GM06990 (cell line): ENCODE measurements at regions not wholly inside any gene's neighbourhood (a gene's known extent, or its start where the extent isn't known, plus 50 kb on each side); places are given as distances from the start of the nearest gene placed in this dataset.
"Not testable (repeated sequence)": the region's sequence is repeated elsewhere in the genome, so short reads cannot be mapped to it uniquely, and the experiment has no call there.

Experiments used
- DNase-seq: peaks from one replicate; pipeline ENCODE4 v3.0.0-alpha.2; 2011; ENCODE audit not compliant: insufficient read length; ENCODE audit errors: extremely low read depth
- H3K27me3 ChIP-seq: replicated peaks from 2 replicates; pipeline ENCODE4 v1.6.0; 2011; ENCODE audit warnings: low read length; ENCODE audit not compliant: control insufficient read depth, insufficient read depth
- H3K36me3 ChIP-seq: 2 replicates; pipeline ENCODE4 v1.5.1; 2011; ENCODE audit warnings: low read length; ENCODE audit not compliant: control insufficient read depth, insufficient read depth
- H3K4me3 ChIP-seq: replicated peaks from 2 replicates; pipeline ENCODE4 v1.5.1; 2011; ENCODE audit warnings: low read depth, mild to moderate bottlenecking, control low read depth, low read length
- TF ChIP-seq, protein P1 (sequence below): IDR thresholded peaks from 2 replicates; pipeline ENCODE4 v1.5.1; 2011; ENCODE audit warnings: low read length, control low read depth, mild to moderate bottlenecking, inconsistent platforms; ENCODE audit not compliant: insufficient read depth, poor library complexity, severe bottlenecking

DNA sequence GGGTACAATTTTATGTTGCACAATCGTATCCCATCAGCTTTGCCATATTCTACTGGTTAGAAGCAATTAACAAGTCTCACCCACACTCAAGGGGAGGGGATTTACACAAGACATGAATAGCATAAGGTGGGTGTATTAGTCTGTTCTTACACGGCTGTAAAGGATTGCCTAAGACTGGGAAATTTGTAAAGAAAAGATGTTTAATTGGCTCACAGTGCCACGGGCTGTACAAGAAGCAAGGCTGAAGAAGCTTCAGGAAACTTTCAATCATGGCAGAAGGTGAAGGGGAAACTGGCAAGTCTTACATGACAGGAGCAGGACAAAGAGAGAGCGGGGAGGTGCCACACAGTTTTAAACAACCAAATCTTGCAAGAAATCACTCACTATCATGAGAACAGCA is 231.8 kb upstream of the AMIGO2 start:
- no peaks in the 10 kb centered on the region for H3K27me3 ChIP-seq
- H3K4me3 ChIP-seq = no peak overlapping the region
- no peak for DNase-seq
- TF ChIP-seq, protein P1, sequence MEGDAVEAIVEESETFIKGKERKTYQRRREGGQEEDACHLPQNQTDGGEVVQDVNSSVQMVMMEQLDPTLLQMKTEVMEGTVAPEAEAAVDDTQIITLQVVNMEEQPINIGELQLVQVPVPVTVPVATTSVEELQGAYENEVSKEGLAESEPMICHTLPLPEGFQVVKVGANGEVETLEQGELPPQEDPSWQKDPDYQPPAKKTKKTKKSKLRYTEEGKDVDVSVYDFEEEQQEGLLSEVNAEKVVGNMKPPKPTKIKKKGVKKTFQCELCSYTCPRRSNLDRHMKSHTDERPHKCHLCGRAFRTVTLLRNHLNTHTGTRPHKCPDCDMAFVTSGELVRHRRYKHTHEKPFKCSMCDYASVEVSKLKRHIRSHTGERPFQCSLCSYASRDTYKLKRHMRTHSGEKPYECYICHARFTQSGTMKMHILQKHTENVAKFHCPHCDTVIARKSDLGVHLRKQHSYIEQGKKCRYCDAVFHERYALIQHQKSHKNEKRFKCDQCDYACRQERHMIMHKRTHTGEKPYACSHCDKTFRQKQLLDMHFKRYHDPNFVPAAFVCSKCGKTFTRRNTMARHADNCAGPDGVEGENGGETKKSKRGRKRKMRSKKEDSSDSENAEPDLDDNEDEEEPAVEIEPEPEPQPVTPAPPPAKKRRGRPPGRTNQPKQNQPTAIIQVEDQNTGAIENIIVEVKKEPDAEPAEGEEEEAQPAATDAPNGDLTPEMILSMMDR = no peak
- H3K36me3 ChIP-seq = no peaks in the 10 kb centered on the region

DNA sequence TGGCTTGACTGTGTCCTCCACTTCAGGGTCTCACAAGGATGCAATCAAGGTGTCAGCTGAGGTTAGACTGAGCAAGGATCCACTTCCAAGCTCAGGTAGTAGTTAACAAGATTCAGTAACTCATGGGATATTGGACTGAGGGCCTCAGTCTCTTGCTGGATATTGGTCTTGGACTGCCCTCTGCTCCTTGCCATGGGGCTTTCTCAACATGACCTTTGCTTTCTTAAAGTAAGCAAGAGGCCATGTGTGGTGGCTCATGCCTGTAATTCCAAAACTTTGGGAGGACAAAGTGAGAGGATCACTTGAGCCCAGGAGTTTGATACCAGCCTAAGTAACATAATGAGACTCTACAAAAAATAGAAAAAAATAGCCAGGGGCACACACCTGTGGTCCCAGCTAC is 231.3 kb upstream of the AMIGO2 start:
- Histone ChIP-seq H3K27me3 (no peaks in the 10 kb centered on the region), H3K36me3 (no peaks in the 10 kb centered on the region), H3K4me3 (no peak overlapping the region)
- TF ChIP-seq, protein P1 = no peak
- DNase-seq = no peak

DNA sequence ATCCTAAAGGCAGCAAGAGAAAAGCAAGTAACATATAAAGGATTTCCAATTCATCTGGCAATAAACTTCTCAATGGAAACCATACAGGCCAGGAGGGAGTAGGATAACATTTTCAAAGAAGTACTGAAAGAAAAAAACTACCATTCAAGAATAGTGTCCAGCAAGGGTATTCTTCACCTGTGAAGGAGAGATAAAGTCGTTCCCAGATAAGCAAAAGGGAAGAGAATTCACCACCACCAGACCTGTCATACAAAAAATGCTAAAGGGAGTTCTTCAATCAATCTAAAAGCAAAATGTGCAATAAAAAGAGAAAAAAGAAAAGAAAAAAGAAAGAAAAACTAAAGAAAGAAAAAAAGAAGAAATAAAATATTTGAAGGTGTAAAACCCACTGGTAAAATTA is 228.9 kb upstream of the AMIGO2 start:
- TF ChIP-seq, protein P1 = no peak

DNA sequence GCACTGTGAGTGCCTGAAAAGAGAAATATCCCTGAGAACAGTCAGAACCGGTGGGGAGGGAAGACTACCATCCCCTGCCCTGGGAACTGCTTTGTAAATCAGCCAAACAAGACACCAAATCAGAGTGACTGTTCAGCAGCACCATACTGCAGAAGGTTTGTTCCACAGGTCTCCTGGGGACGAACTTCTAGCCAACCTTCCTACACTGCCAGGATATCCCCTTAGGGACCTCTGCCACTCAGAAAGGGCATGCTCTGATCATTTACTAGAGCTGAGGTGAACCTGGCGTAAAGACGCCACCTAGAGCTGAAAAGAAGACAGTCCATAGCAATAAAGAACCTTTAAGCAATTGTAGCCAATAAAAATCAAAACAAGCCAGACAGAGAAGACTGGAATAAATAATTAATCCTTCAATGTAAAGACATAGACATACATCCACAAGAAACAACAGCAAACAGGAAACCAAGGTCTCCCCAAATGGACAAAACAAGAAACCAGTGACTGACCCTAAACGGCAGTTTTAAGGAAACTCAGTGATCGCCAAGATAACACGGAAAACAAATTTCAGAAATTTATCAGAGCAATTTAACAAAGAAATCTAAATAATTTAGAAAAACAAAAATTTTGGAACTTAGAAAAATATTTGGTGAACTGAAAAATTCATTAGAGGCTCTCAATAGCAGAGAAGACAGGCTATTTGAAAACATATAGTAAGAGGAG is 228.1 kb upstream of the AMIGO2 start:
- Histone ChIP-seq H3K27me3 (no peaks in the 10 kb centered on the region), H3K36me3 (no peaks in the 10 kb centered on the region), H3K4me3 (peak overlapping the region; percentile 8; the same call in 1 of the 2 replicates)
- peak; percentile 26 for DNase-seq
- TF ChIP-seq, protein P1 = peak; percentile 61

More for the DNA sequence above, 228.9 kb upstream of the AMIGO2 start:
- no peaks in the 10 kb centered on the region for H3K36me3 ChIP-seq
- no peak overlapping the region for H3K4me3 ChIP-seq
- no peaks in the 10 kb centered on the region for H3K27me3 ChIP-seq
- DNase-seq = no peak

DNA sequence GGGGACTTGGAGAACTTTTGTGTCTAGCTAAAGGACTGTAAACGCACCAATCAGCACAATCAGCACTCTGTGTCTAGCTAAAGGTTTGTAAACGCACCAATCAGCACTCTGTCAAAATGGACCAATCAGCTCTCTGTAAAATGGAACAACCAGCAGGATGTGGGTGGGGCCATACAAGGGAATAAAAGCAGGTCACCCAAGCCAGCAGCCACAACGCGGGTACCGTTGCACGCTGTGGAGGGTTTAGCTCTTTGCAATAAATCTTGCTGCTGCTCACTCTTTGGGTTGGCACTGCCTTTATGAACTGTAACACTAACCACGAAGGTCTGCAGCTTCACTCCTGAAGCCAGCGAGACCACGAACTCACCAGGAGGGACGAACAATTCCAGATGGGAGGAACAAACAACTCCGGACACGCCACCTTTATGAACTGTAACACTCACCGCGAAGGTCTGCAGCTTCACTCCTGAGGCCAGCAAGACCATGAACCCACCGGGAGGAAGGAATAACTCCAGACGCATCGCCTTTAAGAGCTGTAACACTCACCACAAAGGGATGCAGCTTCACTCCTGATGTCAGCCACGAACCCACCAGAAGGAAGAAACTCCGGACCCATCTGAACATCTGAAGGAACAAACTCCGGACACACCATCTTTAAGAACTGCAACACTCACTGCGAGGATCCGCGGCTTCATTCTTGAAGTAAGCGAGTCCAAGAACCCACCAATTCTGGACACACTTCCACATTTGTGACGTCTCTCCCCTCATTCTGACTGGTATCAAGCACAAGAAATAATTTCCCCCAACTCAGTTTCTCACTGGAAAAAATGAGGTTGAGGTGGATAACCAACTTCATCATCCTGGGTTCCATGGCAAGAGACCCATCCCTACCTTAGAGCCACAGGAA is 227.3 kb upstream of the AMIGO2 start:
- H3K4me3 ChIP-seq = peak overlapping the region; percentile 8; the same call in 1 of the 2 replicates
- not testable (repeated sequence) for DNase-seq, H3K27me3 ChIP-seq, H3K36me3 ChIP-seq

DNA sequence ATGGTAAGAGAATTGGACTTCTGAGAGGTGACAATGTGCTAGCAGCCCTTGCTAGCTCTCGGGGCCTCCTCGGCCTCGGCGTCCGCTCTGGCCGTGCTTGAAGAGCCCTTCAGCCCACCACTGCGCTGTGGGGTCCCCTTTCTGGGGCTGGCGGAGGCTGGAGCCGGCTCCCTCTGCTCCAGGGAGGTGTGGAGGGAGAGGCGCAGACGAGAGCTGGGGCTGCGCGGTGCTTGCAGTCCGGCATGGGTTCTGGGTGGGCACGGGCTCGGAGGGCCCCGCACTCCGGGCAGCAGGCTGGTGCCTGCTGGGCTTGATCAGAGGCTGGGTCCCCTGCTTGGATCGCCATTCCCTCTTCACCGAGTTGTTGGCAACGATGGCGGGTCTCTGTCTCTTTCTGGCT is 226.4 kb upstream of the AMIGO2 start:
- H3K4me3 ChIP-seq = no peak overlapping the region
- no peak for DNase-seq

More for the DNA sequence above, 226.4 kb upstream of the AMIGO2 start:
- Histone ChIP-seq H3K36me3 (no peaks in the 10 kb centered on the region), H3K27me3 (no peaks in the 10 kb centered on the region)
- TF ChIP-seq, protein P1 = no peak
